Nephron progenitor cell (in vitro differentiated cells): ENCODE measurements at regions not wholly inside any gene's neighbourhood (a gene's known extent, or its start where the extent isn't known, plus 50 kb on each side); places are given as distances from the start of the nearest gene placed in this dataset.
"Not testable (repeated sequence)": the region's sequence is repeated elsewhere in the genome, so short reads cannot be mapped to it uniquely, and the experiment has no call there.

ENCODE experiments used
- DNase-seq: peaks from one replicate; pipeline ENCODE4 v3.0.0; 2021
- H3K27ac Mint-ChIP-seq: 2 replicates; pipeline ENCODE4 v1.8.0; 2021; ENCODE audit warnings: mild to moderate bottlenecking, moderate library complexity, mixed read lengths
- H3K27me3 Mint-ChIP-seq: 2 replicates; pipeline ENCODE4 v1.8.0; 2021; ENCODE audit warnings: mild to moderate bottlenecking, low read depth, mixed read lengths; ENCODE audit not compliant: poor library complexity
- H3K36me3 Mint-ChIP-seq: 2 replicates; pipeline ENCODE4 v1.8.0; 2021; ENCODE audit warnings: low read depth, mixed read lengths
- H3K4me1 Mint-ChIP-seq: 2 replicates; pipeline ENCODE4 v1.8.0; 2021; ENCODE audit warnings: mixed read lengths
- H3K4me3 Mint-ChIP-seq: 2 replicates; pipeline ENCODE4 v1.8.0; 2021; ENCODE audit warnings: mild to moderate bottlenecking, moderate library complexity, mixed read lengths
- H3K9me3 Mint-ChIP-seq: 2 replicates; pipeline ENCODE4 v1.8.0; 2021; ENCODE audit warnings: mild to moderate bottlenecking, moderate library complexity, mixed read lengths
- TF ChIP-seq, protein P1 (sequence below): fragments of 200-600 bp; sonication (generic); IDR thresholded peaks from 2 replicates; pipeline ENCODE4 v1.5.0; 2021; ENCODE audit warnings: antibody characterized with exemption

- no peak overlapping the region for H3K27ac Mint-ChIP-seq
- H3K27me3 Mint-ChIP-seq: no peaks in the 10 kb centered on the region
- H3K4me3 Mint-ChIP-seq: no peak overlapping the region
- H3K4me1 Mint-ChIP-seq: no peaks in the 10 kb centered on the region
- no peaks in the 10 kb centered on the region for H3K9me3 Mint-ChIP-seq
- TF ChIP-seq, protein P1, sequence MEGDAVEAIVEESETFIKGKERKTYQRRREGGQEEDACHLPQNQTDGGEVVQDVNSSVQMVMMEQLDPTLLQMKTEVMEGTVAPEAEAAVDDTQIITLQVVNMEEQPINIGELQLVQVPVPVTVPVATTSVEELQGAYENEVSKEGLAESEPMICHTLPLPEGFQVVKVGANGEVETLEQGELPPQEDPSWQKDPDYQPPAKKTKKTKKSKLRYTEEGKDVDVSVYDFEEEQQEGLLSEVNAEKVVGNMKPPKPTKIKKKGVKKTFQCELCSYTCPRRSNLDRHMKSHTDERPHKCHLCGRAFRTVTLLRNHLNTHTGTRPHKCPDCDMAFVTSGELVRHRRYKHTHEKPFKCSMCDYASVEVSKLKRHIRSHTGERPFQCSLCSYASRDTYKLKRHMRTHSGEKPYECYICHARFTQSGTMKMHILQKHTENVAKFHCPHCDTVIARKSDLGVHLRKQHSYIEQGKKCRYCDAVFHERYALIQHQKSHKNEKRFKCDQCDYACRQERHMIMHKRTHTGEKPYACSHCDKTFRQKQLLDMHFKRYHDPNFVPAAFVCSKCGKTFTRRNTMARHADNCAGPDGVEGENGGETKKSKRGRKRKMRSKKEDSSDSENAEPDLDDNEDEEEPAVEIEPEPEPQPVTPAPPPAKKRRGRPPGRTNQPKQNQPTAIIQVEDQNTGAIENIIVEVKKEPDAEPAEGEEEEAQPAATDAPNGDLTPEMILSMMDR: no peak
- H3K36me3 Mint-ChIP-seq: no peaks in the 10 kb centered on the region
- DNase-seq: no peak
These were observed 194.8 kb downstream of the LRRC70 start for GRCh38 chr5:62773460-62773859.

- H3K9me3 Mint-ChIP-seq: no peaks in the 10 kb centered on the region
- no peak overlapping the region for H3K27ac Mint-ChIP-seq
- DNase-seq: no peak
- no peaks in the 10 kb centered on the region for H3K4me1 Mint-ChIP-seq
- no peaks in the 10 kb centered on the region for H3K27me3 Mint-ChIP-seq
- TF ChIP-seq, protein P1: no peak
- H3K4me3 Mint-ChIP-seq: no peak overlapping the region
- H3K36me3 Mint-ChIP-seq: no peaks in the 10 kb centered on the region
These were observed 192.7 kb downstream of the LRRC70 start for GRCh38 chr5:62771341-62771740.

DNA sequence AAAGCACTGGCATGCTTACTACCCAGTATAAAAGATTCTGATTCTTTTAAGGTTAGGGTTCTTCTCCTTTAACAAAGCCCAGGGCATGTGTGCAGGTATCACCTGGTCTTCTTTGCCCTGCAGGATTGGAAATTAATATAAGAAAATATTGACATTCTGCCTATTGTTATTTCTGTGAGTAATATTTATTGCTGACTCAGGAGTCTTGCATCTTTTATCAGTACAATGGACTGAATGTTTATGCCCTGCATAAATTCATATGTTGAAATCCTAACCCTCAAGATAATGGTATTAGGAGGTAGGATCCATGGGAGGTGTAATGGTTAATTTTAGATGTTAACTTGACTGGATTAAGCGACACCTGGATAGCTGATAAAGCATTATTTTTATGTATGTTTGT lies 189.0 kb downstream of the LRRC70 start:
- H3K4me1 Mint-ChIP-seq: no peaks in the 10 kb centered on the region
- no peak overlapping the region for H3K4me3 Mint-ChIP-seq
- H3K9me3 Mint-ChIP-seq: no peaks in the 10 kb centered on the region
- no peak overlapping the region for H3K27ac Mint-ChIP-seq
- no peak for DNase-seq
- TF ChIP-seq, protein P1: no peak
- no peaks in the 10 kb centered on the region for H3K36me3 Mint-ChIP-seq
- H3K27me3 Mint-ChIP-seq: peaks cover 6% of the 10 kb centered on the region

DNA sequence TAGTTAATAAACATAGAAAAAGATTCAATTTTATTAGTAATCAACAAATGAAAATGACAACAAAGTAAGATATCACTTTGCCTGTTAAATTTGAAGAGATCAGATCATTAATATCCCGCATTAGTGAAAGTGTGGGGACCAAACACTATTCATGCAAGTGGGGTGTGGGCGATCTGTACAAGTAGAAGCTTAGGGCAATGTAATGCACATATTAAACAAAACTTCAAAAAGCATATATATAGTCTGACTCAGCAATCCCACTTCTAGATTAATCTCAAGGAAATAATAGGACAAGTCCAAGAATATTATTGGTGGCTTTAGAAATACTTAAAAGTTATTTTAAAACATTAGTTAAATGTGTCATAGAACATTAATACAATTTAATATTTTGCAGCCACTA lies 188.5 kb downstream of the LRRC70 start:
- no peaks in the 10 kb centered on the region for H3K9me3 Mint-ChIP-seq
- DNase-seq: no peak
- H3K27me3 Mint-ChIP-seq: peaks cover 6% of the 10 kb centered on the region
- H3K36me3 Mint-ChIP-seq: no peaks in the 10 kb centered on the region
- H3K27ac Mint-ChIP-seq: no peak overlapping the region
- H3K4me1 Mint-ChIP-seq: no peaks in the 10 kb centered on the region
- no peak overlapping the region for H3K4me3 Mint-ChIP-seq
- TF ChIP-seq, protein P1: no peak

GRCh38 chr5:62762503-62762902 lies 183.9 kb downstream of the LRRC70 start:
- TF ChIP-seq, protein P1: no peak
- Mint-ChIP-seq H3K4me3 (no peak overlapping the region), H3K4me1 (no peaks in the 10 kb centered on the region), H3K36me3 (no peaks in the 10 kb centered on the region), H3K27ac (no peak overlapping the region), H3K27me3 (peaks cover 6% of the 10 kb centered on the region), H3K9me3 (no peaks in the 10 kb centered on the region)
- DNase-seq: no peak

- not testable (repeated sequence) for H3K4me1 Mint-ChIP-seq, H3K27ac Mint-ChIP-seq, H3K27me3 Mint-ChIP-seq, DNase-seq, H3K4me3 Mint-ChIP-seq, H3K36me3 Mint-ChIP-seq
- H3K9me3 Mint-ChIP-seq: peaks cover 28% of the 10 kb centered on the region
These were observed 179.1 kb downstream of the LRRC70 start for GRCh38 chr5:62757686-62758085.

DNA sequence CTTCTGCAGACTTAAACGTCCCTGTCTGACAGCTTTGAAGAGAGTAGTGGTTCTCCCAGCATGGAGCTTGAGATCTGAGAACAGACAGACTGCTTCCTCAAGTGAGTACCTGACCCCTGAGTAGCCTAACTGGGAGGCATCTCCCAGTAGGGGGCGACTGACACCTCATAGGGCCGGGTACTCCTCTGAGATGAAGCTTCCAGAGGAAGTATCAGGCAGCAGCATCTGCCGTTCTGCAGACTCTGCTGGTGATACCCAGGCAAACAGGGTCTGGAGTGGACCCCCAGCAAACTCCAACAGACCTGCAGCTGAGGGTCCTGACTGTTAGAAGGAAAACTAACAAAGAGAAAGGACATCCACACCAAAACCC lies 174.4 kb downstream of the LRRC70 start:
- not testable (repeated sequence) for H3K4me3 Mint-ChIP-seq, H3K27me3 Mint-ChIP-seq, H3K27ac Mint-ChIP-seq, DNase-seq, H3K36me3 Mint-ChIP-seq, H3K4me1 Mint-ChIP-seq
- peaks cover 42% of the 10 kb centered on the region for H3K9me3 Mint-ChIP-seq

DNA sequence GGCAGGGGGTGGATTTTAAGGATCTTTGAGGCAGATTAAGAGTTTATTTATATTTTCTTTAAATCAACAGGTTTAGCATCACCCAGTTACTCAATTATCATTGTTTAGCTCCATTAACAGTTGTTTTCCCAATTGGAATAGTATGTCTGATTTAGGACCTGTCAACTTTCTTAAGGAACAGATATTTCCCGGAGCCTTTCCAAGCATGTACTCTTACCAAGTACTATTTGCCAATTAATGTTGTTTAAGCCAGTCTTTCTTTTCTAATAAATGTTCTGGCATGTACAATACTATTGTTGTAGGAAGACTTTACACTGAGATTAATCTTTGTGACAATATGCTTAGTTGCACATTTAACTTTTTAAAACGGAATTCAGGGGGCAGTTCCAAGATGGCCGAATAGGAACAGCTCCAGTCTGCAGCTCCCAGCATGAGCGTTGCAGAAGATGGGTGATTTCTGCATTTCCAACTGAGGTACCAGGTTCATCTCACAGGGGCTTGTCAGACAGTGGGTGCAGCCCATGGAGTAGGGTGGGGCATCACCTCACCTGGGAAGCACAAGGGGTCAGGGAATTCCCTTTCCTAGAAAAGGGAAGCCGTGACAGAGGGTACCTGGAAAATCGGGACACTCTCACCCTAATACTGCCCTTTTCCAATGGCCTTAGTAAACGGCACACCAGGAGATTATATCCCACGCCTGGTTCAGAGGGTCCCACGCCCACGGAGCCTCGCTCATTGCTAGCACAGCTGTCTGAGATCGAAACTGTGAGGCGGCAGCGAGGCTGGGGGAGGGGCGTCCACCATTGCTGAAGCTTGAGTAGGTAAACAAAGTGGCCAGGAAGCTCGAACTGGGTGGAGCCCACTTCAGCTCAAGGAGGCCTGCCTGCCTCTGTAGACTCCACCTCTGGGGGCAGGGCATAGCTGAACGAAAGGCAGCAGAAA lies 173.7 kb downstream of the LRRC70 start:
- not testable (repeated sequence) for H3K4me1 Mint-ChIP-seq, H3K4me3 Mint-ChIP-seq, H3K27me3 Mint-ChIP-seq, H3K36me3 Mint-ChIP-seq, H3K27ac Mint-ChIP-seq, DNase-seq
- peaks cover 42% of the 10 kb centered on the region for H3K9me3 Mint-ChIP-seq
